ENCODE measurements at regions not wholly inside any gene's neighbourhood (a gene's known extent, or its start where the extent isn't known, plus 50 kb on each side); places are given as distances from the start of the nearest gene placed in this dataset.

DNA sequence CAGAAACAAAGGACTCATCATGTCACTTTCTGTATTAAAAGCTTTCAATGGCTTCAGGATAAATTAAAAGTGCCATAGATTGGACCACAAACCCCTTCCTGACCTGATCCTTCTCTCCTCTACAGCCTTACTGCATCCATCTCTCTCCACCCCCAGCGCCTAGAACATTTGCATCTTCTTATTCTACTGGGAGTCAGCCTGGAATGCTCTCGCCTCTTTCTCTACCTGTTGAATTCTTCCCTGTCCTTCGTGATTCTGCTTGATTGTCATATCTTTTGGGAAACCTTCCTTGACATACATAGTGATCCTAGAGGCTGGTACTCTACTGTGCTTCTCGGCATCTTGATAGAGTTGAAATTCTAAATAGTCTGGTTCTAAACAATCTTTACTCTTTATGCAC, 332.0 kb upstream of the PBX1 start:
- Histone ChIP-seq H3K27ac (no peak overlapping the region), H3K27me3 (no peaks in the 10 kb centered on the region), H3K9me3 (no peaks in the 10 kb centered on the region), H3K36me3 (no peaks in the 10 kb centered on the region), H3K4me3 (no peak overlapping the region), H3K4me1 (no peaks in the 10 kb centered on the region)
- DNase-seq = no peak
- intact Hi-C loops (cut with DNase I; ENCODE audit: low total_unique reads) = no loop called here
- 86 to 89% (median 88%) methylated on average over 4 of the region's 4 CpGs for WGBS, 5 donors
- TF ChIP-seq, protein P1, sequence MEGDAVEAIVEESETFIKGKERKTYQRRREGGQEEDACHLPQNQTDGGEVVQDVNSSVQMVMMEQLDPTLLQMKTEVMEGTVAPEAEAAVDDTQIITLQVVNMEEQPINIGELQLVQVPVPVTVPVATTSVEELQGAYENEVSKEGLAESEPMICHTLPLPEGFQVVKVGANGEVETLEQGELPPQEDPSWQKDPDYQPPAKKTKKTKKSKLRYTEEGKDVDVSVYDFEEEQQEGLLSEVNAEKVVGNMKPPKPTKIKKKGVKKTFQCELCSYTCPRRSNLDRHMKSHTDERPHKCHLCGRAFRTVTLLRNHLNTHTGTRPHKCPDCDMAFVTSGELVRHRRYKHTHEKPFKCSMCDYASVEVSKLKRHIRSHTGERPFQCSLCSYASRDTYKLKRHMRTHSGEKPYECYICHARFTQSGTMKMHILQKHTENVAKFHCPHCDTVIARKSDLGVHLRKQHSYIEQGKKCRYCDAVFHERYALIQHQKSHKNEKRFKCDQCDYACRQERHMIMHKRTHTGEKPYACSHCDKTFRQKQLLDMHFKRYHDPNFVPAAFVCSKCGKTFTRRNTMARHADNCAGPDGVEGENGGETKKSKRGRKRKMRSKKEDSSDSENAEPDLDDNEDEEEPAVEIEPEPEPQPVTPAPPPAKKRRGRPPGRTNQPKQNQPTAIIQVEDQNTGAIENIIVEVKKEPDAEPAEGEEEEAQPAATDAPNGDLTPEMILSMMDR (IDR thresholded peaks at IDR 0.05) = no peak
- TF ChIP-seq POLR2A (IDR thresholded peaks at IDR 0.05) (no peak), POLR2AphosphoS5 (IDR thresholded peaks at IDR 0.05) (no peak), EP300 (IDR thresholded peaks at IDR 0.05) (no peak)

- Histone ChIP-seq H3K27me3 (no peaks in the 10 kb centered on the region), H3K4me3 (no peak overlapping the region), H3K9me3 (no peaks in the 10 kb centered on the region), H3K36me3 (no peaks in the 10 kb centered on the region), H3K4me1 (no peaks in the 10 kb centered on the region), H3K27ac (no peak overlapping the region)
- intact Hi-C loops (cut with DNase I; ENCODE audit: low total_unique reads) = no loop called here
- 75 to 90% (median 87%) methylated on average over 6 of the region's 6 CpGs for WGBS, 5 donors
- no peak for DNase-seq
- TF ChIP-seq POLR2AphosphoS5 (IDR thresholded peaks at IDR 0.05) (no peak), POLR2A (IDR thresholded peaks at IDR 0.05) (no peak), EP300 (IDR thresholded peaks at IDR 0.05) (no peak)
- TF ChIP-seq, protein P1 (IDR thresholded peaks at IDR 0.05) = no peak
Observed at GRCh38 chr1:164228928-164229327, 330.1 kb upstream of the PBX1 start.

GRCh38 chr1:164233149-164233548, 325.8 kb upstream of the PBX1 start:
- 52 to 72% (median 67%) methylated on average over 3 of the region's 3 CpGs for WGBS, 5 donors
- intact Hi-C loops (cut with DNase I; ENCODE audit: low total_unique reads) = no loop called here
- Histone ChIP-seq H3K36me3 (no peaks in the 10 kb centered on the region), H3K4me3 (no peak overlapping the region), H3K27ac (no peak overlapping the region), H3K27me3 (no peaks in the 10 kb centered on the region), H3K9me3 (no peaks in the 10 kb centered on the region), H3K4me1 (no peaks in the 10 kb centered on the region)
- DNase-seq = no peak
- no peak for TF ChIP-seq POLR2A (IDR thresholded peaks at IDR 0.05)
- TF ChIP-seq POLR2AphosphoS5 (IDR thresholded peaks at IDR 0.05) = no peak
- TF ChIP-seq, protein P1 (IDR thresholded peaks at IDR 0.05) = no peak
- TF ChIP-seq EP300 (IDR thresholded peaks at IDR 0.05) = no peak

GRCh38 chr1:164240081-164240480, 318.9 kb upstream of the PBX1 start:
- no peak for TF ChIP-seq POLR2AphosphoS5 (IDR thresholded peaks at IDR 0.05)
- TF ChIP-seq, protein P1 (IDR thresholded peaks at IDR 0.05) = peak in 1 of 7 experiments; percentile 28
- no peak for TF ChIP-seq POLR2A (IDR thresholded peaks at IDR 0.05)
- intact Hi-C loops (cut with DNase I; ENCODE audit: low total_unique reads) = no loop called here
- no peaks in the 10 kb centered on the region for H3K4me1 ChIP-seq
- peak in 1 of 2 donors; percentile 58 for DNase-seq
- 33 to 67% (median 48%) methylated on average over 4 of the region's 4 CpGs for WGBS, 5 donors
- H3K9me3 ChIP-seq = no peaks in the 10 kb centered on the region
- H3K27me3 ChIP-seq = no peaks in the 10 kb centered on the region
- H3K36me3 ChIP-seq = no peaks in the 10 kb centered on the region
- H3K4me3 ChIP-seq = no peak overlapping the region
- no peak overlapping the region for H3K27ac ChIP-seq
